Occipital lobe (tissue), 1 donor: ENCODE measurements at regions not wholly inside any gene's neighbourhood (a gene's known extent, or its start where the extent isn't known, plus 50 kb on each side); places are given as distances from the start of the nearest gene placed in this dataset.

Source experiments
- DNase-seq: peaks from one replicate; lab custom pipeline; 2025; lab: John Stamatoyannopoulos, UW

GRCh38 chr2:4134551-4135550 lies 431.5 kb downstream of the DCDC2C start:
- no peak for DNase-seq

- no peak for DNase-seq
Observed at GRCh38 chr2:4135765-4136164, 432.4 kb downstream of the DCDC2C start.

- DNase-seq = no peak
Observed at GRCh38 chr2:4139316-4139715, 435.9 kb downstream of the DCDC2C start.

GRCh38 chr2:4139731-4140130 lies 436.4 kb downstream of the DCDC2C start:
- DNase-seq = no peak

GRCh38 chr2:4140281-4140970 lies 437.1 kb downstream of the DCDC2C start:
- DNase-seq = no peak

GRCh38 chr2:4144731-4145130 lies 441.4 kb downstream of the DCDC2C start:
- DNase-seq = no peak

- DNase-seq = no peak
Observed at GRCh38 chr2:4151521-4151920, 448.1 kb downstream of the DCDC2C start.

GRCh38 chr2:4152051-4152450 lies 448.7 kb downstream of the DCDC2C start:
- no peak for DNase-seq

GRCh38 chr2:4168834-4169233 lies 465.5 kb downstream of the DCDC2C start:
- no peak for DNase-seq

- DNase-seq = no peak
Observed at GRCh38 chr2:4174796-4175195, 471.4 kb downstream of the DCDC2C start.

GRCh38 chr2:4175343-4175742 lies 472.0 kb downstream of the DCDC2C start:
- DNase-seq = no peak

- no peak for DNase-seq
Observed at GRCh38 chr2:4180631-4181030, 477.3 kb downstream of the DCDC2C start.

GRCh38 chr2:4181062-4181461 lies 477.7 kb downstream of the DCDC2C start:
- no peak for DNase-seq

GRCh38 chr2:4188561-4188960 lies 485.2 kb downstream of the DCDC2C start:
- no peak for DNase-seq

GRCh38 chr2:4190548-4190947 lies 487.2 kb downstream of the DCDC2C start:
- no peak for DNase-seq

GRCh38 chr2:4192119-4192518 lies 488.7 kb downstream of the DCDC2C start:
- no peak for DNase-seq

- no peak for DNase-seq
Observed at GRCh38 chr2:4214444-4215205, 511.2 kb downstream of the DCDC2C start.

GRCh38 chr2:4217737-4218136 lies 514.4 kb downstream of the DCDC2C start:
- no peak for DNase-seq

GRCh38 chr2:4219101-4219500 lies 515.7 kb downstream of the DCDC2C start:
- DNase-seq = no peak

GRCh38 chr2:4219571-4219970 lies 516.2 kb downstream of the DCDC2C start:
- no peak for DNase-seq

GRCh38 chr2:4221434-4221833 lies 518.1 kb downstream of the DCDC2C start:
- DNase-seq = no peak

- DNase-seq = no peak
Observed at GRCh38 chr2:4221845-4222244, 518.5 kb downstream of the DCDC2C start.
